ENCODE measurements at regions not wholly inside any gene's neighbourhood (a gene's known extent, or its start where the extent isn't known, plus 50 kb on each side); places are given as distances from the start of the nearest gene placed in this dataset.

DNA sequence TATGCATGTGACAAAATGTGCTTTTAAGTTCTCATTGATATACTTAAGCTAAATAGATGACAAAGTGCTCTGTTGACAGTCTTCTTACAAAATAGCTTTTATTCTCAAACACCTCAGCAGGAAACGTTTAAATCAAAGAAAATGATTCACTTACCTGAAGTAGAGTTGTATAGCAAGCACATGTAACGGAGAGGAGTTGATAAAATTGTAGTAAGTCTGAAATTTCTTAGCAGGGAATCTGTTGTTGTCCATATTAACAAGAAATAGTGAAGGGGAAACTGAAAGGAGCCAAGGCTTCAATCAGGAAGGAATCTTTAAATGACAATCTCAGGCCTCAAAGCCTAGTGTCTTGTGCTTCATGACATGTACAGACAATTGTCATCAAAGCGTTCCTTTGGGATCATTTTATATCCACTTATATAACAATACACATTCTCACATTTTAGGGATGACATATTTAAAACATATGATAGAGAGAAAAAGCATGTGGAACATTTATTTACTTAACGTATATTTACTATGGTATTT is 2010.2 kb upstream of the IGFBP7 start:
- intact Hi-C loops (cut with DNase I; ENCODE audit: low total_unique reads), result no loop called here
- 77 to 83% methylated on average over 4 of the region's 4 CpGs for WGBS, 2 donors

DNA sequence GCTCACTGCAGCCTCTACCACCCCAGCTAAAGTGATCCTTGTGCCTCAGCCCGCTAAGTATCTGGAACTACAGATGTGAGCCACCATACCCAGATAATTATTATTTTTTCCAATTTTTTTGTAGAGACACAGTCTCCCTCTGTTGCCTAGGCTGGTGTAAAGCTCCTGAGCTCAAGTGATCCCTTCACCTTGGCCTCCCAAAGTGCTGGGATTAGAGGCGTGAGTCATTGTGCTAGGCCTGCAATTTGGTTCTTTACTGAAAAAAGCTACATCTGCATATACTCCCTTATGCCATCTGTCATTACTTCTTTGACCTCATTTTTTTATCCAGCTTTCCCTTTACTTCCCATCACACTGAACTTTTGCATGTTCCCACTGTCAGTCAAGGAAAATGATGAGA is 2012.4 kb upstream of the IGFBP7 start:
- Histone ChIP-seq H3K9me3 (no peaks in the 10 kb centered on the region), H3K4me3 (no peak overlapping the region), H3K27ac (no peak overlapping the region), H3K36me3 (ENCODE audit: low read depth, missing control alignments) (no peaks in the 10 kb centered on the region), H3K27me3 (no peaks in the 10 kb centered on the region), H3K4me1 (no peaks in the 10 kb centered on the region)
- 41 to 42% methylated on average over 2 of the region's 2 CpGs for WGBS, 2 donors
- no peak for DNase-seq
- no peak for TF ChIP-seq POLR2A (IDR thresholded peaks at IDR 0.05)
- TF ChIP-seq, protein P1, sequence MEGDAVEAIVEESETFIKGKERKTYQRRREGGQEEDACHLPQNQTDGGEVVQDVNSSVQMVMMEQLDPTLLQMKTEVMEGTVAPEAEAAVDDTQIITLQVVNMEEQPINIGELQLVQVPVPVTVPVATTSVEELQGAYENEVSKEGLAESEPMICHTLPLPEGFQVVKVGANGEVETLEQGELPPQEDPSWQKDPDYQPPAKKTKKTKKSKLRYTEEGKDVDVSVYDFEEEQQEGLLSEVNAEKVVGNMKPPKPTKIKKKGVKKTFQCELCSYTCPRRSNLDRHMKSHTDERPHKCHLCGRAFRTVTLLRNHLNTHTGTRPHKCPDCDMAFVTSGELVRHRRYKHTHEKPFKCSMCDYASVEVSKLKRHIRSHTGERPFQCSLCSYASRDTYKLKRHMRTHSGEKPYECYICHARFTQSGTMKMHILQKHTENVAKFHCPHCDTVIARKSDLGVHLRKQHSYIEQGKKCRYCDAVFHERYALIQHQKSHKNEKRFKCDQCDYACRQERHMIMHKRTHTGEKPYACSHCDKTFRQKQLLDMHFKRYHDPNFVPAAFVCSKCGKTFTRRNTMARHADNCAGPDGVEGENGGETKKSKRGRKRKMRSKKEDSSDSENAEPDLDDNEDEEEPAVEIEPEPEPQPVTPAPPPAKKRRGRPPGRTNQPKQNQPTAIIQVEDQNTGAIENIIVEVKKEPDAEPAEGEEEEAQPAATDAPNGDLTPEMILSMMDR (IDR thresholded peaks at IDR 0.05), result no peak
- intact Hi-C loops (cut with DNase I; ENCODE audit: low total_unique reads), result no loop called here

More for the DNA sequence above, 2010.2 kb upstream of the IGFBP7 start:
- no peaks in the 10 kb centered on the region for H3K4me1 ChIP-seq
- no peak for DNase-seq
- H3K4me3 ChIP-seq, result no peak overlapping the region
- H3K36me3 ChIP-seq (ENCODE audit: low read depth, missing control alignments), result no peaks in the 10 kb centered on the region
- H3K27me3 ChIP-seq, result no peaks in the 10 kb centered on the region
- TF ChIP-seq, protein P1 (IDR thresholded peaks at IDR 0.05), result no peak
- no peak for TF ChIP-seq POLR2A (IDR thresholded peaks at IDR 0.05)
- H3K27ac ChIP-seq, result no peak overlapping the region
- no peaks in the 10 kb centered on the region for H3K9me3 ChIP-seq

DNA sequence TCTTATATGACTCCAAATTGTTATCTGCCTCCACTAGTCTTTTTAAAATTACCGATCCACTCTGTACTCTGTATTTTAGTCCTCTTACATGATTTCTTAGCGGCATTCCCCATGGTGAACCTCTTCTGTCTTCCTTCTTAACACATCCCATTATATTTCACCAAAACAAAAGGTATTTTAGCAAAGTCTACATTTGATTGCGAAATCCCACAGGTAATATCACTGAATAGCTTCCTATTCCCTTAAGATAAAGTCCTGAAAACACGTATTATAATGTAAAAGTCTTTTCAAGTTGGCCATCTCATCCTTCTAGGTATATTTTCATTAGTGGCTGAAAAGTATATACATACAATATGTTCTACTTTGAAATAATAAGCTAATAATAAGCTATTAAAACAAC is 2016.0 kb upstream of the IGFBP7 start:
- H3K9me3 ChIP-seq, result no peaks in the 10 kb centered on the region
- no peaks in the 10 kb centered on the region for H3K27me3 ChIP-seq
- no peak for DNase-seq
- no peaks in the 10 kb centered on the region for H3K4me1 ChIP-seq
- WGBS, 2 donors, result 90% methylated on average over 4 of the region's 4 CpGs
- TF ChIP-seq POLR2A (IDR thresholded peaks at IDR 0.05), result no peak
- TF ChIP-seq, protein P1 (IDR thresholded peaks at IDR 0.05), result no peak
- H3K36me3 ChIP-seq (ENCODE audit: low read depth, missing control alignments), result no peaks in the 10 kb centered on the region
- H3K27ac ChIP-seq, result no peak overlapping the region
- no peak overlapping the region for H3K4me3 ChIP-seq
- intact Hi-C loops (cut with DNase I; ENCODE audit: low total_unique reads), result no loop called here

DNA sequence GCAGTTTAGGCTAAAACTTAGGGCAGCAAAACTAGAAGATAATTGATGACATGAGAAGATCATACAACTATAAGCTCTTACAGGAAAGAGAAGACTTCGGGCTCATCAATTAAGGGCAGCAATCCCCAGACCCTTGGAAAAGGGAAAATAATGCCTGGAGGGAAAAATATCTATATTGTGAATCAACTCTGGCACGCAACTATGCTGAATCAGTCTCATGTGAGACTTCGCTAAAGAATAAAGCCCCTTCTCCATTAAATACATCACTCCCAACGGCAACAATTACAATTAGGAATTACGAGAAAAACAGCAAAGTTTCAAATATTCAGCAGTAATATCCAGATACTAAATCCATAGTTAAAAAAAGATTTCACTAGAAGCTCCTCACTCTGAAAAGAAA is 2016.8 kb upstream of the IGFBP7 start:
- no peak for DNase-seq
- intact Hi-C loops (cut with DNase I; ENCODE audit: low total_unique reads), result no loop called here
- no peaks in the 10 kb centered on the region for H3K4me1 ChIP-seq
- WGBS, 2 donors, result 89 to 95% methylated on average over 5 of the region's 5 CpGs
- no peaks in the 10 kb centered on the region for H3K27me3 ChIP-seq
- H3K36me3 ChIP-seq (ENCODE audit: low read depth, missing control alignments), result no peaks in the 10 kb centered on the region
- TF ChIP-seq, protein P1 (IDR thresholded peaks at IDR 0.05), result no peak
- TF ChIP-seq POLR2A (IDR thresholded peaks at IDR 0.05), result no peak
- no peaks in the 10 kb centered on the region for H3K9me3 ChIP-seq
- no peak overlapping the region for H3K27ac ChIP-seq
- H3K4me3 ChIP-seq, result no peak overlapping the region

DNA sequence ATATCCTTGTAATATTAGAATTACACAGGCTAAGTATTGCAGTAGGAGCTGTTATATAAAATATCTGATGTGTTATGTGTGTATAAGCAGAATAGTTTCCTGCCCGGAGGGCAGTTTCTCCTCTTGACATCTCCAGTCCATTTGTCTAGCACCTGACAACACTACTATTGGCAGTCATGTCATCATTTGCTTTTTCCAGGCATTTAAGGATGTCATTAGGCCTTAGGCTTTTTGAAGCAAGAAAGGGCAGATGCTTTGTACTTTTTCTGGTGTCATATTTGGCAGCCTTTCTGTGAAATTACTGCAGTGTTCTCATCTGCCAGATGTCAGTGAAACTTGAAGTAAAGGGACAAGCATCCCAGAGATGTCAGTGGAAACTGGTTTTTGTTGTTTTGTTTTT is 2017.6 kb upstream of the IGFBP7 start:
- intact Hi-C loops (cut with DNase I; ENCODE audit: low total_unique reads), result no loop called here
- Histone ChIP-seq H3K4me1 (no peaks in the 10 kb centered on the region), H3K9me3 (no peaks in the 10 kb centered on the region), H3K27me3 (no peaks in the 10 kb centered on the region), H3K4me3 (no peak overlapping the region), H3K36me3 (ENCODE audit: low read depth, missing control alignments) (no peaks in the 10 kb centered on the region), H3K27ac (no peak overlapping the region)
- TF ChIP-seq, protein P1 (IDR thresholded peaks at IDR 0.05), result no peak
- no peak for TF ChIP-seq POLR2A (IDR thresholded peaks at IDR 0.05)
- no peak for DNase-seq
- WGBS, 2 donors, result 57 to 73% methylated on average over 1 of the region's 1 CpG

All from testis (tissue), 2 donors.